ENCODE measurements at regions not wholly inside any gene's neighbourhood (a gene's known extent, or its start where the extent isn't known, plus 50 kb on each side); places are given as distances from the start of the nearest gene placed in this dataset.

GRCh38 chr6:140236732-140237131, 862.3 kb upstream of the CITED2 start:
- Histone ChIP-seq H3K9me1 (ENCODE audit: control insufficient read depth, insufficient read depth, low read length) (no peaks in the 10 kb centered on the region), H3K36me3 (ENCODE audit: control insufficient read depth, insufficient read depth, low read length) (no peaks in the 10 kb centered on the region), H2AFZ (ENCODE audit: low read depth, low read length) (no peak overlapping the region), H3K27ac (ENCODE audit: extremely low read depth, low read depth, low read length) (no peak overlapping the region), H4K20me1 (replicated peaks; ENCODE audit: control insufficient read depth, insufficient read depth, low read length) (no peaks in the 10 kb centered on the region), H3K9ac (ENCODE audit: insufficient read depth in 1 of 2, low read depth in 2 of 2, low read length in 2 of 2) (no peak overlapping the region), H3K4me2 (ENCODE audit: insufficient read depth, low read length) (no peak overlapping the region), H3K27me3 (ENCODE audit: control insufficient read depth in 2 of 2, insufficient read depth in 2 of 2, low read length in 2 of 2) (no peaks in the 10 kb centered on the region), H3K79me2 (ENCODE audit: control insufficient read depth, insufficient read depth, low read length) (no peaks in the 10 kb centered on the region), H3K4me1 (replicated peaks in 1 of 2; ENCODE audit: control insufficient read depth in 2 of 2, insufficient read depth in 2 of 2, low read length in 2 of 2) (no peaks in the 10 kb centered on the region), H3K9me3 (replicated peaks; ENCODE audit: control insufficient read depth, insufficient read depth, low read depth, low read length) (no peaks in the 10 kb centered on the region), H3K4me3 (no peak overlapping the region)
- FAIRE-seq (no peak), DNase-seq (ENCODE audit: extremely low read depth in 1 of 4, low spot score in 3 of 4) (no peak), ATAC-seq (no peak)
- ChIA-PET POLR2A (no interaction called here), CTCF (ENCODE audit: low intra/inter-chr PET ratio) (no interaction called here)
- BruUV-seq (replicated peaks), result no TSS peak
- in situ Hi-C loops (cut with MboI) (no loop called here), intact Hi-C loops (cut with micrococcal nuclease) (no loop called here)
- WGBS (ENCODE audit: insufficient coverage, low coverage, missing lambda C conversion rate), result 49% methylated on average over 3 of the region's 3 CpGs
- TF ChIP-seq ATF1 (CRISPR knock-in tag; IDR thresholded peaks at IDR 0.05) (no peak), ATF1 (tag; IDR thresholded peaks at IDR 0.05) (no peak), NCOR1 (IDR thresholded peaks at IDR 0.05) (no peak), TFAM (CRISPR knock-in tag; conservative IDR thresholded peaks at IDR 0.05) (no peak), MIER1 (IDR thresholded peaks at IDR 0.05; ENCODE audit: low read depth) (no peak), SMARCB1 (IDR thresholded peaks at IDR 0.05; ENCODE audit: insufficient read length, low read depth) (no peak), PPARD (CRISPR knock-in tag; IDR thresholded peaks at IDR 0.05) (no peak), PHB (CRISPR knock-in tag; IDR thresholded peaks at IDR 0.05) (no peak), YY1 (IDR thresholded peaks at IDR 0.05; ENCODE audit: borderline replicate concordance in 1 of 3, control insufficient read depth in 1 of 3, extremely low read depth in 1 of 3, insufficient read depth in 3 of 3, insufficient read length in 1 of 3, insufficient replicate concordance in 2 of 3, low read depth in 1 of 3, low read length in 2 of 3) (no peak), BCOR (IDR thresholded peaks at IDR 0.05) (no peak), MYBL2 (IDR thresholded peaks at IDR 0.05; ENCODE audit: low read depth) (no peak), MYBL2 (CRISPR knock-in tag; IDR thresholded peaks at IDR 0.05; ENCODE audit: borderline replicate concordance) (no peak), KLF6 (CRISPR knock-in tag; IDR thresholded peaks at IDR 0.05; ENCODE audit: borderline replicate concordance) (no peak)
- TF ChIP-seq, protein P1, sequence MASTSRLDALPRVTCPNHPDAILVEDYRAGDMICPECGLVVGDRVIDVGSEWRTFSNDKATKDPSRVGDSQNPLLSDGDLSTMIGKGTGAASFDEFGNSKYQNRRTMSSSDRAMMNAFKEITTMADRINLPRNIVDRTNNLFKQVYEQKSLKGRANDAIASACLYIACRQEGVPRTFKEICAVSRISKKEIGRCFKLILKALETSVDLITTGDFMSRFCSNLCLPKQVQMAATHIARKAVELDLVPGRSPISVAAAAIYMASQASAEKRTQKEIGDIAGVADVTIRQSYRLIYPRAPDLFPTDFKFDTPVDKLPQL (IDR thresholded peaks at IDR 0.05; ENCODE audit: extremely low read depth, insufficient read length), result no peak
- TF ChIP-seq, protein P2, sequence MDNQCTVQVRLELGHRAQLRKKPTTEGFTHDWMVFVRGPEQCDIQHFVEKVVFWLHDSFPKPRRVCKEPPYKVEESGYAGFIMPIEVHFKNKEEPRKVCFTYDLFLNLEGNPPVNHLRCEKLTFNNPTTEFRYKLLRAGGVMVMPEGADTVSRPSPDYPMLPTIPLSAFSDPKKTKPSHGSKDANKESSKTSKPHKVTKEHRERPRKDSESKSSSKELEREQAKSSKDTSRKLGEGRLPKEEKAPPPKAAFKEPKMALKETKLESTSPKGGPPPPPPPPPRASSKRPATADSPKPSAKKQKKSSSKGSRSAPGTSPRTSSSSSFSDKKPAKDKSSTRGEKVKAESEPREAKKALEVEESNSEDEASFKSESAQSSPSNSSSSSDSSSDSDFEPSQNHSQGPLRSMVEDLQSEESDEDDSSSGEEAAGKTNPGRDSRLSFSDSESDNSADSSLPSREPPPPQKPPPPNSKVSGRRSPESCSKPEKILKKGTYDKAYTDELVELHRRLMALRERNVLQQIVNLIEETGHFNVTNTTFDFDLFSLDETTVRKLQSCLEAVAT (IDR thresholded peaks at IDR 0.05), result no peak

All from K562 (cell line).